Putamen (tissue), 1 donor: ENCODE measurements at regions not wholly inside any gene's neighbourhood (a gene's known extent, or its start where the extent isn't known, plus 50 kb on each side); places are given as distances from the start of the nearest gene placed in this dataset.

Experiments
- DNase-seq: peaks from one replicate; pipeline ENCODE4 v3.0.0-alpha.2; 2016; ENCODE audit warnings: low spot score

- no peak for DNase-seq
Measured at GRCh38 chr3:162992741-162993140, 1496.1 kb downstream of the OTOL1 start.

DNA sequence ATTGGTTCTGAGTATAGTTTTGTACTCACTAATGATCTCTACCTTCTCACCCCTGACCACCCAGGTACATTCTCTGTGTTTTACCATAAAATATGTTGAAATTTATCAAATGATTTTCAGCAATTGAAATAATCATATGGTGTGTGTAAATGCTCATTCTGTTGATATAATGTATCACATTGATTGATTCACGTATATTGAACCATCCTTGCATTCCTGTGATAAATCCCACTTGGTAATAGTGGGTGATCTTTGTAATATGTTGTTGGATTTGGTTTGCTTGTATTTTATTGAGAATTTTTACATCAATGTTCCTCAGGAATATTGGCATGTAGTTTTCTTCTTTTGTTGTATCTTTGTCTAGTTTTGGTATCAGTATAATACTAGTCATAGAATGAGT lies 1497.6 kb downstream of the OTOL1 start:
- no peak for DNase-seq

GRCh38 chr3:162996368-162996767 lies 1499.8 kb downstream of the OTOL1 start:
- DNase-seq, result no peak

DNA sequence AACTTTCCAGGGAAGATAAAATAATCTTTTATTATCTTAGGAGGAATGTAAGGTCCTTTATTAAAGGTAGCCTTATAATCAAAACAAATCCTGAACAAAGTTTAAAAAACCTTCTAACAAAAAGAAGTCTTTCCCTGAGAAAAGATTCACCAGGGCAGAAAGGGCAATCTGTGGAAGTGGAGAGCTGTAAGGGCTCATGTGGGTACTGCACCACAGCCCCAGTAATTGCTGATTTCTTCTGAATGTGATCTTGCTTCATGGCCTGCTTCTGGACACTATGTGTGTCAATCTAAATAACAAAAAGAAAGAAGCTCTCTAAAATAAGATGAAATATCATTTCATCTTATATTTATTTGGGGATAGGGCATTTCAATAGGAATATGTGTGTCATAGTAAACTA lies 1501.6 kb downstream of the OTOL1 start:
- no peak for DNase-seq

- DNase-seq, result no peak
Measured at GRCh38 chr3:163011596-163011995, 1515.0 kb downstream of the OTOL1 start.

GRCh38 chr3:163016251-163016650 lies 1519.6 kb downstream of the OTOL1 start:
- no peak for DNase-seq

- DNase-seq, result no peak
Measured at GRCh38 chr3:163018067-163018466, 1521.5 kb downstream of the OTOL1 start.

DNA sequence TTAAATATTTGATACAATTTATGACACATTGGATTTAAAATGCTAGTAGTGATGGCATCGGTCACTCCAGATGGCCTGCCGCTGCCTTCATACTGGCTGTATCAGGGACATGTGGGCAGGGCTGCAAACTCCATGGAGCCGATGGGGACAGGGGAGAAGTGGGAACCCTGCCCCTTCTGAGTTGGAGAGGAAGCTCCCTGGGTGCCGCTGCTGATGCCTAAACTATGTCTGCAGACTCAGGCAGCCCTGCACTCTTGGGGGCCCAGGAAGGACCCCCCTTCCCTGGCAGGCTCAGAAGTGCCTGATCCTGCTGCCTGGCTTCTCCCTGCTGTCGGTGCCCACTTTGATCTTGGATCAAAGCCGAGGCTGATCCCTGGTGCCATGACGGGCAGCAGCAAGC lies 1522.1 kb downstream of the OTOL1 start:
- no peak for DNase-seq

DNA sequence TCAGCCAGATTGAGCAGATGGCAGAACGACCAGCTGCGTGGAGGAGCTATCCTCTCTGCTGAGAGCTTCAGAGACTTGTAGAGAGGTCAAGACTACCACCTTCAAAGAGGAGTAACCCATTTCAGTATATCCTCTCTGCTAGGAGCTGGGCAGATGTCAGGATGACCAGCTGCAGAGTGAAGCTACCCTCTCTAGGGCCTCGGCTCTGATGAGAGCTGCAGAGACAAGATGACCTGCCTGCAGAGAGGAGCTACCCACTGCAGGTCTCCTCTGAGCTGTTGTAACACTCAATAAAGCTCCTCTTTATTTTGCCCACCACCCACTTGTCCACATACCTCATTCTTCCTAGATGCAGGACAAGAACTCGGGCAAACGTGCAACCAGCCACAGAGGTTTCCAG lies 1522.7 kb downstream of the OTOL1 start:
- no peak for DNase-seq

- no peak for DNase-seq
Measured at GRCh38 chr3:163033652-163034051, 1537.0 kb downstream of the OTOL1 start.

GRCh38 chr3:163039636-163040035 lies 1543.0 kb downstream of the OTOL1 start:
- DNase-seq, result no peak

DNA sequence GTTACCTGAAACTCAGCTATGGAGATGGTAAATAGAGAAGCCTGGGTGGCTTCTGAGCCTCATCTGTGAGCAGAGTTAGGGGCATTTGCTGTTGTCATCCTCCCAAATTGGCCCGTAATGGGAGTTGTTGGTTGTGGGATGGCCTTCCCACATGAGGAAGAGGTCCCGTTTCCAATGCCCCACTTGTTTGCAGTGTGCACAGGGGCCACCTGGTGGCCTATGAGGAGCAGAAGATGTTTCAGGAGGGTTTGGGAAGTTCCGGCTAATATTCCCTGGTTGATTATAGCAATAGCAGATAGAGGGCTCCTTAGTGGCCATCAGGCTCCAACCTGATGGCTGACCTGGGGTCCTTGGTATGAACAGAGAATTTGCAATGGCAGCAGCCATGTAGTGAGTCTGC lies 1546.5 kb downstream of the OTOL1 start:
- no peak for DNase-seq

- no peak for DNase-seq
Measured at GRCh38 chr3:163045945-163046344, 1549.3 kb downstream of the OTOL1 start.

DNA sequence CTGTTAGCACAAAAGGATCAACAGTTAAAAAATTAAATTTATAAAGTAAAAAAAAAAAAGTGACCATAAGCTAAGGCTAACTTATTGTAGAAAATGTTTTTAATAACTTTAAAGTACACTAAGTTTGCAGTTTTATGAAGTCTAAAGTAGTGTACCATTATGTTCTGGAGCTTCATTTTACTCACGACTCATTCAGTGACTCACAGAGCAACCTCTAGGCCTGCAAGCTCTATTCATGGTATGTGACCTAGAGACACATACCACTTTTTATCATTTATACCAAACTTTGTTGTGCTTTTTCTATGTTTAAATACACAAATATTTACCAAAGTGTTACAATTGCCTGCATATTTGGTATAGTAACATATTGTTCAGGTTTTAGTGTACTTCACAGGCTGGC lies 1552.3 kb downstream of the OTOL1 start:
- DNase-seq, result no peak

DNA sequence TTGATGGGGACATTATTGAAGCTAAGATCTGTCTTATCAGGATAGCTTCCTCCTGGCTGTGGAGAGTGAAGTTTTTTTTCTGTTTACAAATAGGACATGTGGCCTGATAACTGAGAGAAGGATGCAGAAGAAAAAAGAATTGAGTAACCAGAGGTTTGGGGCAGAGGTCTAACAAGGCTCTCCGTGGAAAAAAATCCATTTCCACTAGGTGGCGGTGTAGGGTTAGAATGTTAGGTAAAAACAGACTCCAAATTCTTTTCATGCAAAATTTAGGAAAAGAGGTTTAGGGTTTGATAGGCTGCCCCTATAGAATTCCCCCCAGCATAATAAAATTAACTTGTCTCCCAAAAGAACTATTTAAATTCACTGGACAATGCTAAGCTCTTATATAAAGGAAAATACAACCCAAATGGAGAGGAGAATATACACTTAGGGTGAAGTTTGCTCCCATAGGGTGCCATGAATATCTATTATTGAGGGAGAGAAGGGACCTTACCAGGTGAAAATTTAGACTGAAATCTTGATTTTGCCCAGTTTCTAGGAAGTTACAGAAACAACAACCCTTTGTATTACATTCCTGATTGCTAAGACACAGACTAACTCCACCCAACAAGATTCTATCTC lies 1560.4 kb downstream of the OTOL1 start:
- DNase-seq, result peak; percentile 24

GRCh38 chr3:163058031-163058854 lies 1561.6 kb downstream of the OTOL1 start:
- DNase-seq, result no peak

DNA sequence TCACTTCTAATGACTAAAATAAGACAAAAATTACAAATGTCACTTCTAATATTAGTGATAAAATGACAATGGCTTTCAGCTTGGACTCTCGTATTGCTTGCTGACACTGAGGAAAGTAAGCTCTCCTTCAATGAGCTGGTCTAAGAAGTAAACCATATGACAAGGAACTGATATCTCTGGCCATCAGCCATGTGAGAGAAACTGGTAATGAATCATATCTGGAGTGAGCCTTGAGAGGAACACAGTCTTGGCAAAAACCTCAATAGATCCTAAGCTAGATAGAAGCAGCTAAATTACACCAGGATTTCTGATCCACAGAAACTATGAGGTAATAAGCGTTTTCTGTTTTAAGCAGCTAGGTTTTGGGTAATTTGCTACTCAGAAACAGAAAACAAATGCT lies 1575.1 kb downstream of the OTOL1 start:
- no peak for DNase-seq
